Middle frontal gyrus (tissue), 1 donor: ENCODE measurements at regions not wholly inside any gene's neighbourhood (a gene's known extent, or its start where the extent isn't known, plus 50 kb on each side); places are given as distances from the start of the nearest gene placed in this dataset.
A peak's percentile ranks its signal among the peaks of the same experiment; 100 is the strongest.

Experiments used
- DNase-seq: peaks from one replicate; pipeline ENCODE4 v3.0.0-alpha.2; 2015; ENCODE audit warnings: low spot score; ENCODE audit errors: extremely low spot score

GRCh38 chr14:31965071-31965734 is 111.9 kb upstream of the ARHGAP5 start:
- DNase-seq = no peak

DNA sequence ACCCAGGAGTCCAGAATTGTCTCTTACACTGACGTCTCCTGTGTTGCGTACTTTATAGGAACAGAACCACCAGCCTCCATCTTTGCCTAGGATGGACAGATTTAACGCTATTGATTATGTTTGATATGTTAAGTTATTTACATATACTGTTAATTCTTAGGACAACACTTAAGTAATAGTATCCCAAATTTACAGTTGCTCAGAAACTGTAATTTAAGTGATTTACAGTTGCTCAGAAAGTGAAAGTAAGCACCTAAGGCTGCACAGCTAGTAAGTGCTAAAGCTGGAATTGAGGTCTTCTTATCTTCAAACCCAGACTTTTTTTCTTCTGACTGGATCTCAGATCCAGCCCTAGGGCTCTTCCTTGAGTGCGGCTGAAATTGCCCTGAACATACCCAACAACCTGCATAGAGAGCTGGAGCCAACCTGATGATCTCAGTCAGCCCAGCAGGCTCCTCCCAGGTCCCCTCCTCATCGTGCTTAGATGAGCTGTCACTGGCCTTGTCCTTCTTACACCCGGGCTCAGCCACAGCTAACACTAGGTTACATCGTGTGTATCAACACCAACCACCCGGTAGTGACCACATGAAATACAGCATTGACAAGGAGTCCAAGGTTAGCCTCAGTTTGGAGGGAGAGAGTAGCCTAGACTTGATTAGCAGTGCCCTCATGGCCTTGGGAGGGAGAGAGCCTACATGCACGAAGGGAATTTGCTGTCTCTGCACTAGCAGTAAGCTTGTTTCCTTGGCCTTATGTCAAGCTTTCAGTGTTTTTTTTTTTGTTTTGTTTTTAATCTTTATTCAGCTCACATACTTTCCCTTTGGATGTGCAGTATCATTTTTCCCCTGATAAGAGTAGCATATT is 111.1 kb upstream of the ARHGAP5 start:
- no peak for DNase-seq

DNA sequence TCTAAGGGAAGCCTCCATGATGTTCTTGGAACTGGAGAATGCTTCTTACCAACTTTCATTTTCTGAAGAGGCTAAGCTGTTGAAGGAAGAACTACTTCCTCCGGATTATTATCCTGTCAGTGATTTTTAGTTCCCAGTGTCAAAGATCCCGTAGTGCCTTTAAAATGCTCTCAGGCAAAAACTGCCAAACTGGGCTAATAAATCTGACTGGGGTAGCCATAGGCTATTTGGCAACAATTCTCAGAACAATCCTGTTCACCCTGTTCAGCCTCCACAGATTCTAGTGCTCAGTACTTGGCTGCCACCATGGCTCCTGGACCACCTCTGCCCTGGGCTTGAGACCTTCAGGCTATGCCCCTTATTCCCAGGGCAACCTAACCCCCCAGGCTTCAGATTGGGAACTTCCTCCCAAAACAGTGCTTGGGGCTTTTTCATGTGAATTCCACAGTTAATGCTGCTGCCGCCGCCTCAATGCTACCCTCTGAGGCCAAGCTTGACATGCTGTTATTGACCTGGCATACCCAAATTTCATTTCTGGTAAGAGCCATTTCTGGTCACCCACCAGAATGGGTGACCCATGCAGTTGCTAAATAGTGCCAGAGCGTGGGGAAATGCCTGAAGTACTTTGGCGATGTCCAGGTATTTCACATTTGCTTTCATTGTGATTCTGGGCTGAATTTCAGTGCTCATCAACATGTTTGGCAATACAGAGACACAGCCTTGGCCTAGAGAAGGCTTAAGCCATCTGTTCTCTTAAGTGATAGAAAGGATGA is 110.0 kb upstream of the ARHGAP5 start:
- DNase-seq = no peak

DNA sequence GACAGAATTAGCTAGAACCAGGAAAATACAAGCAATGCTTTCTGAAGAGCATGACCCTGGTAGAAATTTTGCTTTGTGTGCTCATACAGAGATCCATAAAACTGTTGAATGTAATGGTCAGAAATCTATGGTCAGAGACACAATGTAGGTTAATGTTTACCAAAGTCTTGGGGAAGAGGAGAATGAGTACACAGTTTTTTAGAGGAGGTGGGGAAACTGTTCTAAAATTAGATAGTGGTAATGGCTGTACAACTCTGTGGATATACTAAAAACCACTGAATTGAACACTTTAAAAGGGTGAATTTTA is 109.5 kb upstream of the ARHGAP5 start:
- no peak for DNase-seq

DNA sequence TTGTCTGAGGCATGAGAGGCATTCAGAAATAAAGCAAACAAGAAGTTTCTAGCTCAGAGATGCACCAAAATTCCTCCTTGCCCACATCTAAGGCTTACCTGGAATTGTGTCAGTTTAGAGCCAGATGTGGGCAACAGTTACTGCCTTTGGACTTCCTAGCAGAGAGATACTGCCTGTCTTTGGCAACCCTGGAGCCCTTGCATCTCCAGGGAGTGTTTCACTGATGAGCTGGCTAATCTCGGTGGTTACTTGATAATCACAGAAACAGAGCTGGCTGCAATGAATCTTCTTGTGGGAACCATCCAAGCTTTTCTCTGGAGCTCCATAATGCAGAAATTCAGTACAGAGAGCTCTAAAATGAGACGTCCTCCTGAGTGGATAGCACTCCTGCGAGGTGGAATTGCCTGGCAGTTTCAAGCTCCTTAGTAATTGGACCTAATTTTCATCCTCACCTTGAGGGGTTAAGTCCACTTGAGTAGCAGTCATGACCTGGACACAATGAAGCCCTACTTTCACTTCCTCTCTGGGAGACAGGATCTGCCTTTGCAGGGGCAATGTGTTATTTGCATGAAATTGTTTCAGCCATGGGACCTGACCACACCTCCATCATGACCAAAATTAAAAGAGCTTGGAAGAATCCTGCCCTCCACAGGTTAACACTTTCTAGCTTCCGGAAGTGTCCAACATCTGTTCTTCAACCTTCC is 108.8 kb upstream of the ARHGAP5 start:
- DNase-seq = no peak

GRCh38 chr14:31968956-31969698 is 108.0 kb upstream of the ARHGAP5 start:
- DNase-seq = no peak

- DNase-seq = peak; percentile 20
These were observed 107.3 kb upstream of the ARHGAP5 start for GRCh38 chr14:31969699-31970240.

GRCh38 chr14:31970744-31971143 is 106.4 kb upstream of the ARHGAP5 start:
- no peak for DNase-seq

- no peak for DNase-seq
These were observed 105.5 kb upstream of the ARHGAP5 start for GRCh38 chr14:31971612-31972011.

DNA sequence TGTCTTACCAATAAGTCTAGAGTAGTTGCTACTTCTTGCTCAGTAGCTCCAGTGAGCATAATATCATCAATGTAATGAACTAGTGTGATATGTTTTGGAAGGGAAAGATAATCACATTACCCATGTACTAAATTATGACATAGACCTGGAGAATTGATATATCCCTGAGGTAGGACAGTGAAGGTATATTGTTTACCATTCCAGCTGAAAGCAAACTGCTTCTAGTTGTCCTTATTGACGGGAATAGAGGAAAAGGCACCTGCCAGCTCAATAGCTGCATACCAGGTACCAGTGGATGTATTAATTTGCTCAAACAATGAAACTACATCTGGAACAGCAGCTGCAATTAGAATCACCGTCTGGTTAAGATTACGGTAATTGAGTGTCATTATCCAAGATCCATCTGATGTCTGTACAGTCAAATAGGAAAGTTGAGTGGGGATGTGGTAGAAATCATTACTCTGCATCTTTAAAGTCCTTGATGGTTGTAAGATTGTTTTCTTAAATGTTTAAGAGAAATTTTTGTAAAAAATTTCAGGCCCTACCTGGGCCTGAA is 100.0 kb upstream of the ARHGAP5 start:
- no peak for DNase-seq

DNA sequence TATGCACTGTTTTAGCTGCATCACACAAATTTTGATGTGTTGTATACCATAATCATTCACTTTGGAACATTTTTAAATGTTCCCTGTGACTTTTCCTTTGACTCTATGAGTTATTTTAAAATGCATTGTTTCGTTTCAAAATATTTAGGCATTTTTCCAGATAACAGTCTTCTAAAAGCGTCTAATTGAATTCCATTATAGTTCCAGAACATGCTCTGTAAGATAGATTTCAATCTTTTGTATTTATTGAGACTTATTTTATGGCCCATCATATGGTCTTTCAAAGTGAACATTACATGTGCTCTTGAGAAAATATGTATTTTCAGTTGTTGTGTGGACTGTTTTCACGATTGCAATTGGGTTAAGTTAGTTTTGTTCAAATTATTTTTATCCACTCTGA is 98.7 kb upstream of the ARHGAP5 start:
- DNase-seq = no peak

DNA sequence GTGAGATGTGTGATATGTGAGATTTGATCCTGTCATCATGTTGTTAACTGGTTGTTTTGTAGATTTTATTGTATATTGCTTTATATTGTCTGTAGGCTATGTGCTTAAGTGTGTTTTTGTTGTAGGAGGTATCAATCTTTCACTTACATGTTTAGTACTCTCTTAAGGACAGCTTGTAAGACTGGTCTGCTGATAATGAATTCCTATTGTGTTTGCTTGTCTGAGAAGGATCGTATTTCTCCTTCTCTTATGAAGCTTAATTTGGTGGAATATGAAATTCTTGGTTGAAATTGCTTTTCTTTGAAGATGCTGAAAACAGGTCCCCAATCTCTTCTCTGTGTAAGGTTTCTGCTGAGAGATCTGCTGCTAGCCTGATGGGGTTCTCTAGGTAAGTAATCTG is 94.5 kb upstream of the ARHGAP5 start:
- DNase-seq = no peak

DNA sequence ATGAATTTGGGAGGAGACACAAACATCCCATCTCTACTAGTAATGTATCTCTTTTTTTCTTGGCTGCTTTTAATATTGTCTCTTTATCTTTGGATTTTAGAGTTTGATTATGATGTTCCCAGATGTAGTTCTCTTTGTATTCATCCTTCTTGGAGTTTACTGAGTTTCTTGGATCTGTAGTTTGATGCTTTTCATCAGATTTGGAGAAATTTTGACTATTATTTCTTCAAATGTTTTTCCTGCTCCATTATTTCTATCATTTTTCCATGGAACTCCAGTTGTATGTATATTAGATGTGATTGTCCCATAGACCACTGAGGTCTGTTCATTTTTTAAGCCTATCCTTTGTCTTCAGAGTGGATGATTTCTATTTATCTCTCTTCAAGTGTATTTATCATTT is 90.7 kb upstream of the ARHGAP5 start:
- DNase-seq = no peak

DNA sequence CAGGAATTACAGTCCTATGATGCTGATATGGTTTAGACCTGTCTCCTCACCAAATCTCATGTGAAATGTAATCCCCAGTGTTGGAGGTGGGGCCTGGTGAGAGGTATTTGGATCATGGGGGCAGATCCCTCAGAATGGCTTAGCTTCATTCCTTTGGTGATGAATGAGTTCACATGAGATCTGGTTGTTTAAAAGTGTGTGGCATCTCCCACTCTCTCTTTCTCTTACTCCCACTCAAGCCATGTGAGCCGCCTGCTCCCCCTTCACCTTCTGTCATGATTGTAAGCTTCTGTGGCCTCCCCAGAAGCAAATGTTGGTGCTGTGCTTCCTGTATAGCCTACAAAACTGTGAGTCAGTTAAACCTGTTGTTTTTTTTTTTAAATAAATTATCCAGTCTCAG is 89.4 kb upstream of the ARHGAP5 start:
- DNase-seq = no peak

GRCh38 chr14:31988244-31988643 is 88.9 kb upstream of the ARHGAP5 start:
- no peak for DNase-seq

DNA sequence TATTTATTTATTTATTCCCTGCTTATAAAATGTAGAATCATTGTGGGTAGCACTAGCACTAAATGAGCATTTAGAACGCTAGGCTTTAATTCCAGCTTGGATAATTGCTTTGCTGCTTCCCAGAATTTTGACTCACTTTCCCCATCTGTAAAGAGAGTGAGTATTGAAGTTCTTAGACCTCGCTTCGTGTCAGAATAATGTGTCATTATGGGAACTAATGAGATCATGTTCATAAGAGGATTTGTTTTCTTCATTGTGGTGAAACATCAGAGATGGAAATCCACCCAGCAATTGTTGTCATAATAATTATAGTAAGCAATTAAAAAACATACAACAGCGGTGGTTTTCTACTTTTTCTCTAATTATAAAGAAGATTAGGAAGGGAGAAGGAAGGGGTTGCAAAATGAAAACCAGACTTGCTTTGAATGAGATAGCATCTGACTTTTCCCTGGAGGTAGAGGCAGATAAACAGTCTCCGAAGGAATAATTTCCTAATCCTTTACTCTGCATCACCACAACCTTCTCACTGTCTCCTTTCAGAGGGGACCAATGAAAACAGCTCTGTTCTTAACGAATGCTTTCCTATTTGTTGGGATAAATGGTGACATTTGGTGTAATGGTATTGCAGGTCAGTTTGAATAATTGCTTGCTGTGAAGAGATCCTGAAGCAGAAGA is 86.8 kb upstream of the ARHGAP5 start:
- DNase-seq = no peak

- no peak for DNase-seq
These were observed 86.1 kb upstream of the ARHGAP5 start for GRCh38 chr14:31990926-31991572.

DNA sequence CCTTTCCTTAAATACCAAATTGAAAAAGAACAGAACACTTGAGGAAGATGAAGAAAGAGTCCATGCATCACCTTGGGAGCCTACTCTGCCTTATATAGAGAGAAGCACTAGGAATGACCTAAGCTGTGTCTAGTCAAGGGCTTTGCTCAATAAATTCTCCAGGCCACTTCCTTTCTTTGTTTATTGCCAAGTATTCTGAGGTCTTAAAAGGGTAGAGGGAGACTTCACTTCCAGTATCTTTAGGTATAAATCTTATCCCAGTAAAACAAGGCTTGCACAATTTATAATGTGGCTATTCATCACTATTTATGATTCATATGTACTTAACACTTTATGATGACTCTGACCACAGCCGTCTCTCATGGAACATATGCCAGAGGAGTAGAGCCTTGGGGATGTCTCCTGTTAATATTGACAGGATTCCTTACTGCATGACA is 85.1 kb upstream of the ARHGAP5 start:
- DNase-seq = no peak

GRCh38 chr14:31993521-31993951 is 83.6 kb upstream of the ARHGAP5 start:
- no peak for DNase-seq
